ENCODE measurements at regions not wholly inside any gene's neighbourhood (a gene's known extent, or its start where the extent isn't known, plus 50 kb on each side); places are given as distances from the start of the nearest gene placed in this dataset.

DNA sequence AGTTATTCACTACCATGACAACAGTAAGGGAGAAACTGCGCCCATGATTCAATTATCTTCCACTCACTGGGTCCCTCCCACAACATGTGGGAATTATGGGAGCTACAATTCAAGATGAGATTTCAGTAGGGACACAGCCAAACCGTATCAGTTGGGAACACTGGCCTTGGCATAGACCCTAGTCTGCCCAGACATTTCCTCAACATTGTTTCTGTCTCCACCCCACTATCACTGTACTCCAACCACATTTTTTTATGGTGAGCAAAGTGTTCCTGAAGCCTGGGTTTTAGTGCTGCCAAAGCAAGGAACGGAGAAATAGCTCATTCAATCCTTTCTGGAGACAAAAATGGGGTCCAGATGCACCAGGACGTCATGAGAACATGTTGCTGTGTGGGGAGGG, 122.6 kb upstream of the CCDC179 start:
- Histone ChIP-seq H3K23ac (ENCODE audit: low read length in 2 of 2) (no peak overlapping the region), H2AK5ac (ENCODE audit: low read length, severe bottlenecking) (no peak overlapping the region), H4K8ac (ENCODE audit: low read length) (no peak overlapping the region), H3K4ac (ENCODE audit: low read depth in 1 of 2, low read length in 2 of 2) (no peak overlapping the region), H2BK120ac (ENCODE audit: low read depth, low read length) (no peak overlapping the region), H3K4me3 (ENCODE audit: insufficient read depth in 1 of 2, low read depth in 1 of 2, low read length in 2 of 2) (no peak overlapping the region), H3K14ac (ENCODE audit: low read length in 2 of 2) (no peak overlapping the region), H2AFZ (ENCODE audit: low read depth, low read length) (no peak overlapping the region), H3K4me2 (ENCODE audit: low read length, poor library complexity, severe bottlenecking) (no peak overlapping the region), H4K91ac (ENCODE audit: low read length) (no peak overlapping the region), H3K9ac (ENCODE audit: low read length) (no peak overlapping the region), H3K9me3 (ENCODE audit: control insufficient read depth, low read length) (no peaks in the 10 kb centered on the region), H2BK5ac (ENCODE audit: low read depth, low read length, poor library complexity, severe bottlenecking) (no peak overlapping the region), H2BK12ac (ENCODE audit: low read length in 2 of 2) (no peak overlapping the region), H3K79me1 (replicated peaks; ENCODE audit: low read length, poor library complexity, severe bottlenecking) (no peaks in the 10 kb centered on the region), H2BK15ac (ENCODE audit: low read depth, poor library complexity, severe bottlenecking) (no peak overlapping the region), H3K18ac (ENCODE audit: low read depth in 1 of 2, low read length in 2 of 2) (no peak overlapping the region), H3K36me3 (ENCODE audit: control insufficient read depth in 1 of 2, insufficient read depth in 2 of 2, low read depth in 1 of 2, low read length in 2 of 2) (no peaks in the 10 kb centered on the region), H3K4me1 (ENCODE audit: control insufficient read depth, insufficient read depth, low read depth, low read length) (no peaks in the 10 kb centered on the region), H3K27me3 (ENCODE audit: control insufficient read depth in 1 of 2, insufficient read depth in 1 of 2, low read length in 2 of 2) (no peaks in the 10 kb centered on the region), H3K27ac (ENCODE audit: low read length, poor library complexity, severe bottlenecking) (no peak overlapping the region)
- no peak for DNase-seq
- 46% methylated on average over 4 of the region's 4 CpGs for WGBS

DNA sequence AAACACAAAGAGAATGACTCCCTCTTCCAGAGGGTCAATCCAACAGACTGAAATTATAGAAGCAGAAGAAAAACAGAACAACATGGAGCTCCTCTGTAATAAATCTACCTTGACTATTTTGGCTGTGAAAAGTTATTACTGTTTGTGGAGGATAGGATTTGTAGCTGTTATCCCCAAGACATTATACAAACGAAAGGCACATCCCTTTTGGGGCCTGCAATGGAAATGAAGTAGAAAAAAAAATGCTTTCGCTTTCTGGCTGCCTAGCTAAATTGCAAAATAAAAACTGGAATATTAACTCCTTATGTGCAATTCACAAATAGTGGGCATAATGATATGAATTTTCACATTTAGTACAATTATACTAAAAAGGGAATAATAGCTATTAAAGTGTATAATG, 123.8 kb upstream of the CCDC179 start:
- no peak for DNase-seq
- H3K79me1 ChIP-seq (replicated peaks; ENCODE audit: low read length, poor library complexity, severe bottlenecking): no peaks in the 10 kb centered on the region
- H2BK120ac ChIP-seq (ENCODE audit: low read depth, low read length): no peak overlapping the region
- H3K27ac ChIP-seq (ENCODE audit: low read length, poor library complexity, severe bottlenecking): no peak overlapping the region
- no peaks in the 10 kb centered on the region for H3K36me3 ChIP-seq (ENCODE audit: control insufficient read depth in 1 of 2, insufficient read depth in 2 of 2, low read depth in 1 of 2, low read length in 2 of 2)
- H3K4me2 ChIP-seq (ENCODE audit: low read length, poor library complexity, severe bottlenecking): no peak overlapping the region
- no peaks in the 10 kb centered on the region for H3K4me1 ChIP-seq (ENCODE audit: control insufficient read depth, insufficient read depth, low read depth, low read length)
- no peak overlapping the region for H2BK5ac ChIP-seq (ENCODE audit: low read depth, low read length, poor library complexity, severe bottlenecking)
- H2BK12ac ChIP-seq (ENCODE audit: low read length in 2 of 2): no peak overlapping the region
- no peak overlapping the region for H4K8ac ChIP-seq (ENCODE audit: low read length)
- H3K18ac ChIP-seq (ENCODE audit: low read depth in 1 of 2, low read length in 2 of 2): no peak overlapping the region
- H3K4me3 ChIP-seq (ENCODE audit: insufficient read depth in 1 of 2, low read depth in 1 of 2, low read length in 2 of 2): no peak overlapping the region
- H3K9me3 ChIP-seq (ENCODE audit: control insufficient read depth, low read length): no peaks in the 10 kb centered on the region
- no peaks in the 10 kb centered on the region for H3K27me3 ChIP-seq (ENCODE audit: control insufficient read depth in 1 of 2, insufficient read depth in 1 of 2, low read length in 2 of 2)
- no peak overlapping the region for H3K4ac ChIP-seq (ENCODE audit: low read depth in 1 of 2, low read length in 2 of 2)
- WGBS: 33% methylated on average over 1 of the region's 2 CpGs
- H3K23ac ChIP-seq (ENCODE audit: low read length in 2 of 2): no peak overlapping the region
- H2AK5ac ChIP-seq (ENCODE audit: low read length, severe bottlenecking): no peak overlapping the region
- no peak overlapping the region for H2AFZ ChIP-seq (ENCODE audit: low read depth, low read length)
- H3K14ac ChIP-seq (ENCODE audit: low read length in 2 of 2): no peak overlapping the region
- H2BK15ac ChIP-seq (ENCODE audit: low read depth, poor library complexity, severe bottlenecking): no peak overlapping the region
- H3K9ac ChIP-seq (ENCODE audit: low read length): no peak overlapping the region
- no peak overlapping the region for H4K91ac ChIP-seq (ENCODE audit: low read length)

DNA sequence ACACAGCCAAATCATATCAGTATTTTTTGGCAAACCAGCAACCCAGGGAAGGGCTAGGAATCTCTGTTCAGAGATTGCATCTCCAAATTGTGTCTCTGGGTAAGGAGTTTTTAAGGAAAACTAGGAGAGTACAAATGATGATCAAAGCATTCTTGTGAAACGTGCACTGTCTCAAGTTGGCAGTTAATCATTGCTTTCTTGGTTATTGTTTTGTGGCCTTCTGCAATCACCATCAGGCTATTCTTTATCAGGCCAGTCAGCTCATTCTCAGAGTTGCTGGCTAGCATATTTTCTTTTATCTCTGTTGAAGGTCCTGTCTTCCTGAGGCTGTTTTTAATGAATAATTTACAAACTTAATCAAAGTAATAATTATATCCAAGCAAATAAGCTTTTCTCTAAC, 129.1 kb upstream of the CCDC179 start:
- Histone ChIP-seq H2BK15ac (ENCODE audit: low read depth, poor library complexity, severe bottlenecking) (no peak overlapping the region), H3K18ac (ENCODE audit: low read depth in 1 of 2, low read length in 2 of 2) (no peak overlapping the region), H3K79me1 (replicated peaks; ENCODE audit: low read length, poor library complexity, severe bottlenecking) (no peaks in the 10 kb centered on the region), H2AFZ (ENCODE audit: low read depth, low read length) (no peak overlapping the region), H2BK120ac (ENCODE audit: low read depth, low read length) (no peak overlapping the region), H4K8ac (ENCODE audit: low read length) (no peak overlapping the region), H3K9me3 (ENCODE audit: control insufficient read depth, low read length) (peaks cover 30% of the 10 kb centered on the region), H3K14ac (ENCODE audit: low read length in 2 of 2) (no peak overlapping the region), H3K9ac (ENCODE audit: low read length) (no peak overlapping the region), H2AK5ac (ENCODE audit: low read length, severe bottlenecking) (no peak overlapping the region), H3K27ac (ENCODE audit: low read length, poor library complexity, severe bottlenecking) (no peak overlapping the region), H3K4me2 (ENCODE audit: low read length, poor library complexity, severe bottlenecking) (no peak overlapping the region), H3K36me3 (ENCODE audit: control insufficient read depth in 1 of 2, insufficient read depth in 2 of 2, low read depth in 1 of 2, low read length in 2 of 2) (no peaks in the 10 kb centered on the region), H3K4me1 (ENCODE audit: control insufficient read depth, insufficient read depth, low read depth, low read length) (no peaks in the 10 kb centered on the region), H2BK12ac (ENCODE audit: low read length in 2 of 2) (no peak overlapping the region), H3K4me3 (ENCODE audit: insufficient read depth in 1 of 2, low read depth in 1 of 2, low read length in 2 of 2) (no peak overlapping the region), H3K23ac (ENCODE audit: low read length in 2 of 2) (no peak overlapping the region), H3K27me3 (ENCODE audit: control insufficient read depth in 1 of 2, insufficient read depth in 1 of 2, low read length in 2 of 2) (no peaks in the 10 kb centered on the region), H4K91ac (ENCODE audit: low read length) (no peak overlapping the region), H2BK5ac (ENCODE audit: low read depth, low read length, poor library complexity, severe bottlenecking) (no peak overlapping the region), H3K4ac (ENCODE audit: low read depth in 1 of 2, low read length in 2 of 2) (no peak overlapping the region)
- DNase-seq: no peak
- 43% methylated on average over 1 of the region's 1 CpG for WGBS

DNA sequence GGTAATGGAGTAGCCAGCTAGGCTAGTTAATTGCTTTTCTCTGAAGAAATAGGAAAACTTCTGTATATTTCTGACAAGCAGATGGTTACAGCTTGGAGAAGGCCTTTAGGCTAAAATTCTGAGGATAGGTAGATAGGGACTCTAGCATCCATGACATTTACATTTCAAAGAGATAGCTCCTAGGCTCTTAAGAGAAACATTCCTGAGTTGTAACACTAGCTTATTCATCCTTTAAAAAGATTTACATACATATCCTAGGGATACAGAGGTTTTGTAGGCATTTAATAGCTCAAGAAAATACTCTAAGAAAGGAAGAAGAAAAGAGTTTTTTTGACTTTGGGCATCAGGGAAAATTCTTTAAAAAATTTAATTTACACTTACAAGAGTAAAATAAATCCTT, 130.9 kb upstream of the CCDC179 start:
- Histone ChIP-seq H2BK12ac (ENCODE audit: low read length in 2 of 2) (no peak overlapping the region), H2AK5ac (ENCODE audit: low read length, severe bottlenecking) (no peak overlapping the region), H3K23ac (ENCODE audit: low read length in 2 of 2) (no peak overlapping the region)

More for the DNA sequence above, 130.9 kb upstream of the CCDC179 start:
- no peak overlapping the region for H2BK120ac ChIP-seq (ENCODE audit: low read depth, low read length)
- H2BK5ac ChIP-seq (ENCODE audit: low read depth, low read length, poor library complexity, severe bottlenecking): no peak overlapping the region
- H3K18ac ChIP-seq (ENCODE audit: low read depth in 1 of 2, low read length in 2 of 2): no peak overlapping the region
- no peak overlapping the region for H3K4me3 ChIP-seq (ENCODE audit: insufficient read depth in 1 of 2, low read depth in 1 of 2, low read length in 2 of 2)
- no peaks in the 10 kb centered on the region for H3K79me1 ChIP-seq (replicated peaks; ENCODE audit: low read length, poor library complexity, severe bottlenecking)
- no peaks in the 10 kb centered on the region for H3K27me3 ChIP-seq (ENCODE audit: control insufficient read depth in 1 of 2, insufficient read depth in 1 of 2, low read length in 2 of 2)
- H3K9me3 ChIP-seq (ENCODE audit: control insufficient read depth, low read length): peaks cover 38% of the 10 kb centered on the region
- H3K36me3 ChIP-seq (ENCODE audit: control insufficient read depth in 1 of 2, insufficient read depth in 2 of 2, low read depth in 1 of 2, low read length in 2 of 2): no peaks in the 10 kb centered on the region
- H2BK15ac ChIP-seq (ENCODE audit: low read depth, poor library complexity, severe bottlenecking): no peak overlapping the region
- H3K4me2 ChIP-seq (ENCODE audit: low read length, poor library complexity, severe bottlenecking): no peak overlapping the region
- no peak overlapping the region for H3K9ac ChIP-seq (ENCODE audit: low read length)
- no peak overlapping the region for H2AFZ ChIP-seq (ENCODE audit: low read depth, low read length)
- no peak overlapping the region for H3K4ac ChIP-seq (ENCODE audit: low read depth in 1 of 2, low read length in 2 of 2)
- no peak overlapping the region for H3K27ac ChIP-seq (ENCODE audit: low read length, poor library complexity, severe bottlenecking)
- H4K8ac ChIP-seq (ENCODE audit: low read length): no peak overlapping the region
- H3K4me1 ChIP-seq (ENCODE audit: control insufficient read depth, insufficient read depth, low read depth, low read length): no peaks in the 10 kb centered on the region
- no peak overlapping the region for H4K91ac ChIP-seq (ENCODE audit: low read length)
- no peak for DNase-seq
- no peak overlapping the region for H3K14ac ChIP-seq (ENCODE audit: low read length in 2 of 2)
